ENCODE measurements at regions not wholly inside any gene's neighbourhood (a gene's known extent, or its start where the extent isn't known, plus 50 kb on each side); places are given as distances from the start of the nearest gene placed in this dataset.

DNA sequence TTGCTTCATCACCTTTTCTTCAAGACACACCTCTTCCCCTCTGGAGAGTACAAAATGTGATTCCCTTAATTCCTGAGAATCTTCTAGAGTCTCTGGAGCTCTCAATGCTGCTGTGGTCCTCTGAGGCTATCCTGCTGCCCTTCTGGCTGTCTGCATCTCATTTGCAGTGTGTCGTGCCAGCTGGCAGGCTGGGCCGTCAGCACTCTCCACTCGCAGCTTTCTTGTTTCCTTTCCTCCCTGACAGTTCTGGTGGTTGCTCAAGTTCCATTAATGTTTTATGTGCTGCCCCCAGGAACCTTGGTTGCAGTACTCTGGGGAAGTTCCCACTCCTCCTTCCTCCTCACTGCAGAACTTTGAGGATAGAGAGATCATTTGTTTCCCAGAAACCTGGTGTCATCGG lies 210.8 kb upstream of the ROPN1 start:
- no peak for DNase-seq (ENCODE audit: low read depth)
- TF ChIP-seq, protein P1, sequence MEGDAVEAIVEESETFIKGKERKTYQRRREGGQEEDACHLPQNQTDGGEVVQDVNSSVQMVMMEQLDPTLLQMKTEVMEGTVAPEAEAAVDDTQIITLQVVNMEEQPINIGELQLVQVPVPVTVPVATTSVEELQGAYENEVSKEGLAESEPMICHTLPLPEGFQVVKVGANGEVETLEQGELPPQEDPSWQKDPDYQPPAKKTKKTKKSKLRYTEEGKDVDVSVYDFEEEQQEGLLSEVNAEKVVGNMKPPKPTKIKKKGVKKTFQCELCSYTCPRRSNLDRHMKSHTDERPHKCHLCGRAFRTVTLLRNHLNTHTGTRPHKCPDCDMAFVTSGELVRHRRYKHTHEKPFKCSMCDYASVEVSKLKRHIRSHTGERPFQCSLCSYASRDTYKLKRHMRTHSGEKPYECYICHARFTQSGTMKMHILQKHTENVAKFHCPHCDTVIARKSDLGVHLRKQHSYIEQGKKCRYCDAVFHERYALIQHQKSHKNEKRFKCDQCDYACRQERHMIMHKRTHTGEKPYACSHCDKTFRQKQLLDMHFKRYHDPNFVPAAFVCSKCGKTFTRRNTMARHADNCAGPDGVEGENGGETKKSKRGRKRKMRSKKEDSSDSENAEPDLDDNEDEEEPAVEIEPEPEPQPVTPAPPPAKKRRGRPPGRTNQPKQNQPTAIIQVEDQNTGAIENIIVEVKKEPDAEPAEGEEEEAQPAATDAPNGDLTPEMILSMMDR (IDR thresholded peaks at IDR 0.05; ENCODE audit: insufficient read depth, low read length, poor library complexity, severe bottlenecking), result no peak
- no peaks in the 10 kb centered on the region for H3K36me3 ChIP-seq (ENCODE audit: control insufficient read depth, insufficient read depth, low read length)
- H3K27me3 ChIP-seq (ENCODE audit: control insufficient read depth, insufficient read depth, low read length), result no peaks in the 10 kb centered on the region
- H3K4me3 ChIP-seq (ENCODE audit: low read depth, low read length), result no peak overlapping the region

DNA sequence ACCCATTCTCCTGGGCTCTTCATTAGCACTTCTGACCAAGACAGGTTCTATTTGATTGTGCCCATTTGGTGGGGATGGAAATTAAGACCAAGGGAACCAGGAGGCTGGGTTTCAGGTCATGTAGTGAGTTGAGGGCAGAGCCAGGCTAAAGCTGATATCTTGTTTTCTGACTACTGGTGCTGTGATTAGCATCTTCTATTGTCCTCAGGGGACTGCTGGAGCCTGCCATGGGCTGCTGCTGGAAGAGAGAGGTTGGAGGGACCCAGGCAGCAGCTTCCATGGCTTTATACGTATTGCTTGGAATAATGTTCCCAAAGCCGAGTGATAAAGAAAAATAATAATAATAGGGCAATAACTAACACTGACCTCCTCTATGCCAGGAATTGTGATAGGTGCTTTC lies 211.4 kb upstream of the ROPN1 start:
- H3K36me3 ChIP-seq (ENCODE audit: control insufficient read depth, insufficient read depth, low read length), result no peaks in the 10 kb centered on the region
- TF ChIP-seq, protein P1 (IDR thresholded peaks at IDR 0.05; ENCODE audit: insufficient read depth, low read length, poor library complexity, severe bottlenecking), result no peak
- no peak overlapping the region for H3K4me3 ChIP-seq (ENCODE audit: low read depth, low read length)
- no peak for DNase-seq (ENCODE audit: low read depth)
- no peaks in the 10 kb centered on the region for H3K27me3 ChIP-seq (ENCODE audit: control insufficient read depth, insufficient read depth, low read length)

DNA sequence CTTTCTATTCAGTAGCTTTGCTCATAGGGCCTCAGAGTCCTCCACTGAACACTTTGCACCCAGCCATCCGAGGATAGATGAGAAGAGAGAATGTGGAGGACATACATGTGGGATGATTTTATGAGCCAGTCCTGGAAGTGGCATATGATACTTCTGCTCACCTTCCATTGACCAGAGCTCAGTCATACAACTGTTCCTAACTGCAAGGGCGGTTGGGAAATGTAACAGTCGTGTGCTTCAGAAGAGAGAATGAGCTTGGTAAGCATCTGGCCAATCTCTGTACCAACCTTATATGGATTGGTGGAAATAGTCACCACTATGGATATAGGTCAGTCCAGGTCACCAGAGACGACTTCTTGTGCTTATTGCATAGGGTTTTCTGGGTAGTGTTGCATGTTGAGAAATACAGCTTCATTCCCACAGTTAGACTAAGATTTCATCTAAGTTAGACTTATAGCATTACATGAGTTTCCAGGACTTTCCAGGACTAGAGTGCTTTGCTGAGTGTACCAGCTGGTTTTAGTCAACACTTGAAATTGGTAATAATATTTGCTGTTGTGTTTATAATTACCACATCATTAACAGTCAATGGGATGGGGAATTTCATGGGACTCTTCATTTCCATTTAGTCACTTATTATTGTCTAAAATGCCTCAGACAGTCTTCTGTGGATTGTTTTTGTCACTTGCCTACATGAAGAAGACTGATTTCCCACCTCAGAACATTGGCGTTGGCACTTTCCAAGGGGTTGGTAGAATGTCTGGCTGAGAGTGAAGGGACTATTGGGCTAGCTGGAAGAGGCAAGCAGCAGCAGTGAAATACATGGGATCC lies 214.5 kb upstream of the ROPN1 start:
- Histone ChIP-seq H3K27me3 (ENCODE audit: control insufficient read depth, insufficient read depth, low read length) (no peaks in the 10 kb centered on the region), H3K36me3 (ENCODE audit: control insufficient read depth, insufficient read depth, low read length) (no peaks in the 10 kb centered on the region), H3K4me3 (ENCODE audit: low read depth, low read length) (no peak overlapping the region)
- TF ChIP-seq, protein P1 (IDR thresholded peaks at IDR 0.05; ENCODE audit: insufficient read depth, low read length, poor library complexity, severe bottlenecking), result no peak
- no peak for DNase-seq (ENCODE audit: low read depth)

DNA sequence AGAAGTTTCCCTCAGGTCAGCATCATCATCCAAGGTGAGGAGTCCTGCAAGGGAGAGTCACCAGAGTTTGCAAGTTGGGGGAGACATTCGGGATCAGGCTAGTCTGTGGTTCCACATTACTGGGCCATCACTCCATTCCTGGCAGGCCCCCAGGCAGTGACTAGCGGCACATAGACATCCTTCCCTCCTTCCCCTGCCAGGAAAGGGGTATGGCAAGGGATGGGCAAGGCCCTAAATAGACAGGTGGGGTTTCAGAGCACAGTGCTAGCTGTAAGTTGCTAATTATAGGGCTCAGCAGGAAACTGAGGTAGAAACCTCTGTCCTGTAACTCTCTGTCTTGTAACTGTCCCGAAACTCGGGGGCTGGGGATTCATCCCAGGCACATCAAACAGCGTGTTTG lies 215.2 kb upstream of the ROPN1 start:
- no peak for DNase-seq (ENCODE audit: low read depth)
- H3K36me3 ChIP-seq (ENCODE audit: control insufficient read depth, insufficient read depth, low read length), result no peaks in the 10 kb centered on the region
- no peak overlapping the region for H3K4me3 ChIP-seq (ENCODE audit: low read depth, low read length)
- TF ChIP-seq, protein P1 (IDR thresholded peaks at IDR 0.05; ENCODE audit: insufficient read depth, low read length, poor library complexity, severe bottlenecking), result no peak
- H3K27me3 ChIP-seq (ENCODE audit: control insufficient read depth, insufficient read depth, low read length), result no peaks in the 10 kb centered on the region

DNA sequence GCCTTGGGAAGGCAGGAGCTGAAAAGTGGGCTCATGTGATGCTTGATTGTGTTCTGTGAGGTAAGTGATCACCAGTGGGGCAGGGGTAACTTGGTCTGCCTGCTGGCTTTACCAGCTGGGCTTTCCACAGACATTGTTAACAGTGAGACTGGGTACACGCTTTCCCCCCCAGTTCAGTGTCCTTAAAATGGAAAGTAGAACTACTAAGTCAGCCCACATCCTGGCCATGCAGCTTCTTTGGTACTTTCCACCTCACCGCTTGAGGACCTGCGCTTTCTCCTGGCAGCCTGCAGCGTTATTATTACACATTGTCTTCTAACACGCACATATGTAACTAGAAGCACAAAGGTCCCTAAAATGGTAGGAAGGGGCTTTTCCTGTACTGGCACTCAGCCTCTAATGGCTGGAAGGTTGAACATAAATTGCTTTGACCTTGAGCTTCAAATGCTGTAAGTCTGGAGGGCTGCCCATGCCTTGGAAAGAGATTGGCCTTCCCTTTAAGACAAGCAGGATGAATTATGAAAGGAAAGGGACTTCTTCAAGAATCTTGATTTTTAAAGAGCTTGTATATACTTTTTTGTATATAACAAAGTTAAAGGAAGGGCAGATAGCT lies 216.1 kb upstream of the ROPN1 start:
- Histone ChIP-seq H3K27me3 (ENCODE audit: control insufficient read depth, insufficient read depth, low read length) (no peaks in the 10 kb centered on the region), H3K4me3 (ENCODE audit: low read depth, low read length) (no peak overlapping the region), H3K36me3 (ENCODE audit: control insufficient read depth, insufficient read depth, low read length) (no peaks in the 10 kb centered on the region)
- TF ChIP-seq, protein P1 (IDR thresholded peaks at IDR 0.05; ENCODE audit: insufficient read depth, low read length, poor library complexity, severe bottlenecking), result no peak
- no peak for DNase-seq (ENCODE audit: low read depth)
